ENCODE measurements at regions not wholly inside any gene's neighbourhood (a gene's known extent, or its start where the extent isn't known, plus 50 kb on each side); places are given as distances from the start of the nearest gene placed in this dataset.

DNA sequence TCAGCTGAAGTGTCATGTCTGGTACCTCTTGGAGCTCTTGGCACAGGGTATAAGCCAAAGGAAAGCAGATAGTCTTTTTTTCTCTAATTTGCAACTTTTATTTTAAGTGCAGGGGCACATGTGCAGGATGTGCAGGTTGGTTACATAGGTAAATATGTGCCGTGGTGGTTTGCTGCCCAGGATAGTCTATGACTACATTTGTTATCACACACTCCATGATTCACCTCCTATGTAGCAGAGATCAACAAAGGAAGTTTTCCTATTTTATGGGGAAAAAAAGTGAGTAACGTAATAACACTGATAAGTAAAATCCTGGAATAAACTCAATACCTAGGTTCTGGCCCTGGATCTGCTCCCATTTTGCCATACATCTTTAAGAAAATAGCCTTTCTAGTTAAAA is 234.6 kb downstream of the CAAP1 start:
- Histone ChIP-seq H3K4me1 (ENCODE audit: control insufficient read depth in 1 of 2, insufficient read depth in 2 of 2, low read depth in 1 of 2, low read length in 1 of 2) (peaks cover 0 to 10% of the 10 kb centered on the region in 2 experiments; a peak in 2 of 4 replicates), H4K20me1 (ENCODE audit: insufficient read depth) (no peaks in the 10 kb centered on the region), H3K9ac (no peak overlapping the region), H3K27me3 (ENCODE audit: insufficient read depth) (no peaks in the 10 kb centered on the region), H3K4me3 (ENCODE audit: low read depth in 2 of 2, low read length in 1 of 2) (no peak overlapping the region), H3K4me2 (no peak overlapping the region), H3K79me2 (ENCODE audit: insufficient read depth) (no peaks in the 10 kb centered on the region), H3K9me3 (no peaks in the 10 kb centered on the region), H3K36me3 (replicated peaks in 1 of 2; ENCODE audit: control insufficient read depth in 1 of 2, insufficient read depth in 2 of 2, low read length in 1 of 2) (no peaks in the 10 kb centered on the region), H3K9me2 (no peaks in the 10 kb centered on the region), H3F3A (replicated peaks; ENCODE audit: insufficient read depth) (no peaks in the 10 kb centered on the region), H3K27ac (ENCODE audit: low read depth in 2 of 2, low read length in 1 of 2) (no peak overlapping the region), H2AFZ (ENCODE audit: low read depth) (no peak overlapping the region)
- ChIA-PET CTCF (interaction anchor here (1.9 to 3.1 kb wide), 2 partner anchors 12 to 333 kb away, joined by 5 to 34 read pairs; no protein-coding TSS in a partner anchor), POLR2A (no interaction called here)
- WGBS (ENCODE audit: low lambda C conversion rate), result 54% methylated on average over 2 of the region's 2 CpGs
- TF ChIP-seq GABPA (IDR thresholded peaks at IDR 0.05; ENCODE audit: low read depth) (no peak), TEAD4 (IDR thresholded peaks at IDR 0.05; ENCODE audit: borderline replicate concordance, insufficient read depth) (no peak), SMC3 (IDR thresholded peaks at IDR 0.05; ENCODE audit: low read depth, low read length) (no peak), EP300 (IDR thresholded peaks at IDR 0.05; ENCODE audit: borderline replicate concordance in 1 of 2, low read depth in 1 of 2, low read length in 1 of 2) (no peak)
- TF ChIP-seq, protein P1, sequence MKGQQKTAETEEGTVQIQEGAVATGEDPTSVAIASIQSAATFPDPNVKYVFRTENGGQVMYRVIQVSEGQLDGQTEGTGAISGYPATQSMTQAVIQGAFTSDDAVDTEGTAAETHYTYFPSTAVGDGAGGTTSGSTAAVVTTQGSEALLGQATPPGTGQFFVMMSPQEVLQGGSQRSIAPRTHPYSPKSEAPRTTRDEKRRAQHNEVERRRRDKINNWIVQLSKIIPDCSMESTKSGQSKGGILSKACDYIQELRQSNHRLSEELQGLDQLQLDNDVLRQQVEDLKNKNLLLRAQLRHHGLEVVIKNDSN (IDR thresholded peaks at IDR 0.05; ENCODE audit: borderline replicate concordance, low read depth), result no peak
- DNase-seq, result no peak

DNA sequence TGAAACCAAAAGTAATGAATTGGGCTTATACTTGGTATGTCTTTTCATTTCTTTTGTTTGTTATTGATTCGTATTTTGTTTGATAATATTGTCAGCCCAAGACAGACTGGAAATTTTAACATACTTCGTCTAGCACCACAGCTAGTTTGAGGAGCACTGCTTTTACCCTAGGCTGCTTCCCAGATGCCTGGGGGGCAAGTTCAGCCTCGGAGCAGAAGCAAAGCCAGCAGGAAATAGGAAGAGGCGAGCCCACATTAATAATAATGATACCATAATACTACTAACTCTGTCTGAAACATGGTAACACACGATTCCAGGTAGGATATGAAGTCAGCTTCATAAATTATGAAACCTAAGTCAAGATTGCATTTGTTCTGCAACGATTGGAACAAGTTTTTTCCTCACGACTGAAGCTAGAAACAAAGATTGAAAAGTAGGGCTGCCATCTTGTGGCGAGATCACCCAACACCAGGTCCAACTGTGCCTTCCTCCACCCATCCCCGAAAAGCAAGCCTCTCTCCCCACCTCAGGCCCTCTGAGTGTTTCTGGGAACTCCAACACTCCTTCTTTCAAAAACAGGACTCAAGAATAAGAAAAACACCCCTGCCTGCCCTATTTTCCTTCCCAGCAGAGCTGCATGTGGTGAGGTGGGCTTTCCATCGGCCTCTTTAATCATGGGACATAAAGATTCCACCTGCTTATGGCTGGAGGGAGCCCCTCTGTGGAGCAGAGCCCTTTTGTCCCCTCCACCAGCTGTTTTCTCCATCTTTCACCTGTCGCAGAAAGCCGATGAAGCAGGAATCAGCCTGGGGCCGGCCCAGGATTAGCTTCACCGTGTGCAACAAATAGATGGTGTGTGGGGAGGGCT is 236.4 kb downstream of the CAAP1 start:
- no peak overlapping the region; the same call in 1 of the 2 replicates for H2AFZ ChIP-seq (ENCODE audit: low read depth)
- CTCF ChIA-PET, result interaction anchor here (0.6 to 3.1 kb wide), 28 partner anchors 9 to 694 kb away, joined by 3 to 34 read pairs (median 4); no protein-coding TSS in a partner anchor
- TF ChIP-seq, protein P2, sequence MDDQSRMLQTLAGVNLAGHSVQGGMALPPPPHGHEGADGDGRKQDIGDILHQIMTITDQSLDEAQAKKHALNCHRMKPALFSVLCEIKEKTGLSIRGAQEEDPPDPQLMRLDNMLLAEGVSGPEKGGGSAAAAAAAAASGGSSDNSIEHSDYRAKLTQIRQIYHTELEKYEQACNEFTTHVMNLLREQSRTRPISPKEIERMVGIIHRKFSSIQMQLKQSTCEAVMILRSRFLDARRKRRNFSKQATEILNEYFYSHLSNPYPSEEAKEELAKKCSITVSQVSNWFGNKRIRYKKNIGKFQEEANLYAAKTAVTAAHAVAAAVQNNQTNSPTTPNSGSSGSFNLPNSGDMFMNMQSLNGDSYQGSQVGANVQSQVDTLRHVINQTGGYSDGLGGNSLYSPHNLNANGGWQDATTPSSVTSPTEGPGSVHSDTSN (IDR thresholded peaks at IDR 0.05), result no peak
- no peak for TF ChIP-seq JUND (IDR thresholded peaks at IDR 0.05)
- TF ChIP-seq GATA2 (CRISPR knock-in tag; IDR thresholded peaks at IDR 0.05), result no peak
- no peak for TF ChIP-seq TAF1 (IDR thresholded peaks at IDR 0.05; ENCODE audit: borderline replicate concordance, low read depth, low read length)
- TF ChIP-seq, protein P3, sequence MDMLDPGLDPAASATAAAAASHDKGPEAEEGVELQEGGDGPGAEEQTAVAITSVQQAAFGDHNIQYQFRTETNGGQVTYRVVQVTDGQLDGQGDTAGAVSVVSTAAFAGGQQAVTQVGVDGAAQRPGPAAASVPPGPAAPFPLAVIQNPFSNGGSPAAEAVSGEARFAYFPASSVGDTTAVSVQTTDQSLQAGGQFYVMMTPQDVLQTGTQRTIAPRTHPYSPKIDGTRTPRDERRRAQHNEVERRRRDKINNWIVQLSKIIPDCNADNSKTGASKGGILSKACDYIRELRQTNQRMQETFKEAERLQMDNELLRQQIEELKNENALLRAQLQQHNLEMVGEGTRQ (IDR thresholded peaks at IDR 0.05; ENCODE audit: borderline replicate concordance, low read depth, low read length), result no peak
- TF ChIP-seq CHD2 (IDR thresholded peaks at IDR 0.05; ENCODE audit: low read length, partially characterized antibody), result no peak
- peak; percentile 54 for TF ChIP-seq SMC3 (IDR thresholded peaks at IDR 0.05; ENCODE audit: low read depth, low read length)
- TF ChIP-seq MEF2A (IDR thresholded peaks at IDR 0.05; ENCODE audit: borderline replicate concordance, low read depth), result no peak
- no peak for TF ChIP-seq POLR2AphosphoS5 (IDR thresholded peaks at IDR 0.05; ENCODE audit: low read depth, low read length)
- TF ChIP-seq FOXJ3 (CRISPR knock-in tag; IDR thresholded peaks at IDR 0.05), result no peak
- TF ChIP-seq RFX5 (IDR thresholded peaks at IDR 0.05; ENCODE audit: low read length), result no peak
- no peak for TF ChIP-seq TCF12 (IDR thresholded peaks at IDR 0.05)
- TF ChIP-seq, protein P4, sequence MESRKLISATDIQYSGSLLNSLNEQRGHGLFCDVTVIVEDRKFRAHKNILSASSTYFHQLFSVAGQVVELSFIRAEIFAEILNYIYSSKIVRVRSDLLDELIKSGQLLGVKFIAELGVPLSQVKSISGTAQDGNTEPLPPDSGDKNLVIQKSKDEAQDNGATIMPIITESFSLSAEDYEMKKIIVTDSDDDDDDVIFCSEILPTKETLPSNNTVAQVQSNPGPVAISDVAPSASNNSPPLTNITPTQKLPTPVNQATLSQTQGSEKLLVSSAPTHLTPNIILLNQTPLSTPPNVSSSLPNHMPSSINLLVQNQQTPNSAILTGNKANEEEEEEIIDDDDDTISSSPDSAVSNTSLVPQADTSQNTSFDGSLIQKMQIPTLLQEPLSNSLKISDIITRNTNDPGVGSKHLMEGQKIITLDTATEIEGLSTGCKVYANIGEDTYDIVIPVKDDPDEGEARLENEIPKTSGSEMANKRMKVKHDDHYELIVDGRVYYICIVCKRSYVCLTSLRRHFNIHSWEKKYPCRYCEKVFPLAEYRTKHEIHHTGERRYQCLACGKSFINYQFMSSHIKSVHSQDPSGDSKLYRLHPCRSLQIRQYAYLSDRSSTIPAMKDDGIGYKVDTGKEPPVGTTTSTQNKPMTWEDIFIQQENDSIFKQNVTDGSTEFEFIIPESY (IDR thresholded peaks at IDR 0.05; ENCODE audit: borderline replicate concordance, low read depth), result no peak
- no peak for TF ChIP-seq NRF1 (IDR thresholded peaks at IDR 0.05; ENCODE audit: low read depth, low read length)
- TF ChIP-seq TEAD4 (IDR thresholded peaks at IDR 0.05; ENCODE audit: borderline replicate concordance, insufficient read depth), result no peak
- no peak for TF ChIP-seq RCOR1 (IDR thresholded peaks at IDR 0.05; ENCODE audit: low read length)
- TF ChIP-seq, protein P5, sequence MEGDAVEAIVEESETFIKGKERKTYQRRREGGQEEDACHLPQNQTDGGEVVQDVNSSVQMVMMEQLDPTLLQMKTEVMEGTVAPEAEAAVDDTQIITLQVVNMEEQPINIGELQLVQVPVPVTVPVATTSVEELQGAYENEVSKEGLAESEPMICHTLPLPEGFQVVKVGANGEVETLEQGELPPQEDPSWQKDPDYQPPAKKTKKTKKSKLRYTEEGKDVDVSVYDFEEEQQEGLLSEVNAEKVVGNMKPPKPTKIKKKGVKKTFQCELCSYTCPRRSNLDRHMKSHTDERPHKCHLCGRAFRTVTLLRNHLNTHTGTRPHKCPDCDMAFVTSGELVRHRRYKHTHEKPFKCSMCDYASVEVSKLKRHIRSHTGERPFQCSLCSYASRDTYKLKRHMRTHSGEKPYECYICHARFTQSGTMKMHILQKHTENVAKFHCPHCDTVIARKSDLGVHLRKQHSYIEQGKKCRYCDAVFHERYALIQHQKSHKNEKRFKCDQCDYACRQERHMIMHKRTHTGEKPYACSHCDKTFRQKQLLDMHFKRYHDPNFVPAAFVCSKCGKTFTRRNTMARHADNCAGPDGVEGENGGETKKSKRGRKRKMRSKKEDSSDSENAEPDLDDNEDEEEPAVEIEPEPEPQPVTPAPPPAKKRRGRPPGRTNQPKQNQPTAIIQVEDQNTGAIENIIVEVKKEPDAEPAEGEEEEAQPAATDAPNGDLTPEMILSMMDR (IDR thresholded peaks at IDR 0.05), result peak; percentile 60

More for the DNA sequence above, 236.4 kb downstream of the CAAP1 start:
- Histone ChIP-seq H3K4me2 (no peak overlapping the region), H3K27me3 (ENCODE audit: insufficient read depth) (no peaks in the 10 kb centered on the region), H3F3A (replicated peaks; ENCODE audit: insufficient read depth) (no peaks in the 10 kb centered on the region), H3K27ac (ENCODE audit: low read depth in 2 of 2, low read length in 1 of 2) (no peak overlapping the region), H3K36me3 (replicated peaks in 1 of 2; ENCODE audit: control insufficient read depth in 1 of 2, insufficient read depth in 2 of 2, low read length in 1 of 2) (no peaks in the 10 kb centered on the region), H4K20me1 (ENCODE audit: insufficient read depth) (no peaks in the 10 kb centered on the region), H3K4me3 (ENCODE audit: low read depth in 2 of 2, low read length in 1 of 2) (peak overlapping the region in 1 of 2 experiments; percentile 13; a peak in 1 of 4 replicates), H3K4me1 (ENCODE audit: control insufficient read depth in 1 of 2, insufficient read depth in 2 of 2, low read depth in 1 of 2, low read length in 1 of 2) (peaks cover 0 to 3% of the 10 kb centered on the region in 2 experiments; a peak in 2 of 4 replicates), H3K9me3 (no peaks in the 10 kb centered on the region), H3K9ac (no peak overlapping the region), H3K79me2 (ENCODE audit: insufficient read depth) (no peaks in the 10 kb centered on the region), H3K9me2 (no peaks in the 10 kb centered on the region)
- 53% methylated on average over 12 of the region's 14 CpGs for WGBS (ENCODE audit: low lambda C conversion rate)
- POLR2A ChIA-PET, result no interaction called here
- DNase-seq, result peak; percentile 61

All from SK-N-SH (cell line).